AG04450 (cell line): ENCODE measurements at regions not wholly inside any gene's neighbourhood (a gene's known extent, or its start where the extent isn't known, plus 50 kb on each side); places are given as distances from the start of the nearest gene placed in this dataset.
"Not testable (repeated sequence)": the region's sequence is repeated elsewhere in the genome, so short reads cannot be mapped to it uniquely, and the experiment has no call there.

ENCODE experiments used
- CTCF ChIA-PET: fragments of 300-600, 350-600 bp; formaldehyde crosslinking; extraction: SDS; loops from one replicate; lab custom pipeline; 2022; ENCODE audit warnings: antibody characterized with exemption, inconsistent platforms; lab: Charles Lee
- POLR2A ChIA-PET: fragments of 350-600 bp; formaldehyde crosslinking; extraction: SDS; loops from one replicate; lab custom pipeline; 2021; ENCODE audit warnings: antibody characterized with exemption, inconsistent platforms; lab: Yijun Ruan, JAX
- DNase-seq: peaks from one replicate; pipeline ENCODE4 v3.0.0-alpha.2; 2011; ENCODE audit warnings: low read depth, low spot score
- H3K27ac ChIP-seq: one replicate; pipeline ENCODE4 v1.5.1; 2012; ENCODE audit warnings: low read depth, low read length, control low read depth
- H3K27me3 ChIP-seq: one replicate; pipeline ENCODE4 v1.6.0; 2012; ENCODE audit warnings: low read length; ENCODE audit not compliant: control insufficient read depth, insufficient read depth
- H3K4me3 ChIP-seq: 2 replicates; pipeline ENCODE4 v1.5.1; 2011; ENCODE audit warnings: mild to moderate bottlenecking, low read depth, low read length, control low read depth
- H3K9me3 ChIP-seq: 2 replicates; pipeline ENCODE4 v1.5.1; 2012; ENCODE audit warnings: low read length; ENCODE audit not compliant: control insufficient read depth, insufficient read depth
- TF ChIP-seq, protein P1 (sequence below): IDR thresholded peaks from 2 replicates; pipeline ENCODE4 v1.5.1; 2011; ENCODE audit warnings: low read depth, low read length, control low read depth, inconsistent platforms

DNA sequence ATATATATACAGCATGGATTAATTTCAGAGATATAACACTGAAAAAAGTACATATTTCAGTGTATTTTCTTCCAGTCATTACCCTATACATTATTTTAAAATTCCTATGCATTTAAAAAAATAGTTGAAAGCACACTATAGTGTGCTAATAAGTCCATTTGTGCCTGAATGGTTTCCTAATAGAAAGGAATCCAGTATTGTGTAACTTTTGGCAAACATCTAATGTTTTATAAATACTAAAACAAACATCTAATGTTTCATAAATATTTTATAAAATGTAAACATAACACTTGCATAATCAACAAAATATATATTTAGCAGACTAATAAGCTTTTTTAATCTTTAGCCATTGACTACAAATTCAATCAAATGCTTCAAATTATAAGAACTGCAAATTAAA lies 126.6 kb upstream of the FIBIN start:
- Histone ChIP-seq H3K4me3 (no peak overlapping the region), H3K9me3 (no peaks in the 10 kb centered on the region), H3K27me3 (no peaks in the 10 kb centered on the region), H3K27ac (no peak overlapping the region)
- POLR2A ChIA-PET: no interaction called here
- no peak for DNase-seq
- TF ChIP-seq, protein P1, sequence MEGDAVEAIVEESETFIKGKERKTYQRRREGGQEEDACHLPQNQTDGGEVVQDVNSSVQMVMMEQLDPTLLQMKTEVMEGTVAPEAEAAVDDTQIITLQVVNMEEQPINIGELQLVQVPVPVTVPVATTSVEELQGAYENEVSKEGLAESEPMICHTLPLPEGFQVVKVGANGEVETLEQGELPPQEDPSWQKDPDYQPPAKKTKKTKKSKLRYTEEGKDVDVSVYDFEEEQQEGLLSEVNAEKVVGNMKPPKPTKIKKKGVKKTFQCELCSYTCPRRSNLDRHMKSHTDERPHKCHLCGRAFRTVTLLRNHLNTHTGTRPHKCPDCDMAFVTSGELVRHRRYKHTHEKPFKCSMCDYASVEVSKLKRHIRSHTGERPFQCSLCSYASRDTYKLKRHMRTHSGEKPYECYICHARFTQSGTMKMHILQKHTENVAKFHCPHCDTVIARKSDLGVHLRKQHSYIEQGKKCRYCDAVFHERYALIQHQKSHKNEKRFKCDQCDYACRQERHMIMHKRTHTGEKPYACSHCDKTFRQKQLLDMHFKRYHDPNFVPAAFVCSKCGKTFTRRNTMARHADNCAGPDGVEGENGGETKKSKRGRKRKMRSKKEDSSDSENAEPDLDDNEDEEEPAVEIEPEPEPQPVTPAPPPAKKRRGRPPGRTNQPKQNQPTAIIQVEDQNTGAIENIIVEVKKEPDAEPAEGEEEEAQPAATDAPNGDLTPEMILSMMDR: no peak
- CTCF ChIA-PET: interaction anchor here (1.0 to 1.3 kb wide), 2 partner anchors 80 to 292 kb away, joined by 3 to 4 read pairs; no protein-coding TSS in a partner anchor

- ChIA-PET POLR2A (no interaction called here), CTCF (no interaction called here)
- TF ChIP-seq, protein P1: no peak
- H3K4me3 ChIP-seq: no peak overlapping the region
- DNase-seq: no peak
- no peak overlapping the region for H3K27ac ChIP-seq
- H3K9me3 ChIP-seq: peaks cover 5% of the 10 kb centered on the region; the same call in 1 of the 2 replicates
- no peaks in the 10 kb centered on the region for H3K27me3 ChIP-seq
These were observed 114.8 kb upstream of the FIBIN start for GRCh38 chr11:26878959-26879581.

- H3K27me3 ChIP-seq, DNase-seq, H3K27ac ChIP-seq, POLR2A ChIA-PET, H3K9me3 ChIP-seq, H3K4me3 ChIP-seq: not testable (repeated sequence)
- CTCF ChIA-PET: interaction anchor here (1.0 kb wide), 1 partner anchor 276 kb away, joined by 3 read pairs; no protein-coding TSS in a partner anchor
These were observed 111.5 kb upstream of the FIBIN start for GRCh38 chr11:26882363-26882880.

GRCh38 chr11:26891501-26891900 lies 102.4 kb upstream of the FIBIN start:
- no peak for DNase-seq
- Histone ChIP-seq H3K9me3 (no peaks in the 10 kb centered on the region), H3K4me3 (no peak overlapping the region), H3K27me3 (no peaks in the 10 kb centered on the region), H3K27ac (no peak overlapping the region)
- POLR2A ChIA-PET: no interaction called here
- TF ChIP-seq, protein P1: no peak
- CTCF ChIA-PET: interaction anchor here (0.7 kb wide), 1 partner anchor 10 kb away, joined by 3 read pairs; no protein-coding TSS in a partner anchor

GRCh38 chr11:26896719-26897118 lies 97.2 kb upstream of the FIBIN start:
- DNase-seq: no peak
- H3K27ac ChIP-seq: no peak overlapping the region
- H3K4me3 ChIP-seq: no peak overlapping the region
- TF ChIP-seq, protein P1: no peak
- POLR2A ChIA-PET: no interaction called here
- no peaks in the 10 kb centered on the region for H3K9me3 ChIP-seq
- CTCF ChIA-PET: no interaction called here
- H3K27me3 ChIP-seq: no peaks in the 10 kb centered on the region
